ENCODE measurements at regions not wholly inside any gene's neighbourhood (a gene's known extent, or its start where the extent isn't known, plus 50 kb on each side); places are given as distances from the start of the nearest gene placed in this dataset.
A peak's percentile ranks its signal among the peaks of the same experiment; 100 is the strongest.

DNA sequence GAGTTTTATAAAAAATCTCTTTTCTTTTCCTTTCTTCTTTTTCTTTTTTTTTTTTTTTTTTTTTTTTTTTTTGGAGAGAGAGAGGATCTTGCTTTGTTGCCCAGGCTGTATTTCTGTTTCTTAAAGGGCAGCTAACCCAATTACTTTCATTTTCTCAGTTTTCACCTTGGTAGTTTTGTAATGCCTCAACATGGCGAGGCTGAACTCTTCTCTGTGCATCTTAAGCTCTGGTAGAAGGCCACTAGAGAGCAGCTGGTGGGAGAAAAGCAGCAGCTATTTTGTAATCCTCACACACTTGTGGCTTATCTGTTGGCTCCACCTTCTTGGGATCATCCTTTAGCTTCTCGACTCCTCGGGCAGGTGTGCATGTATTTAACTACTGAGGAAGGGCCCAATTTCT lies 152.2 kb upstream of the MEIS2 start:
- no peak overlapping the region for H3K4me3 ChIP-seq (ENCODE audit: insufficient read depth in 1 of 2, low read depth in 1 of 2, low read length in 2 of 2)
- no peak overlapping the region for H3K18ac ChIP-seq (ENCODE audit: low read depth in 1 of 2, low read length in 2 of 2)
- H2AK5ac ChIP-seq (ENCODE audit: low read length, severe bottlenecking): no peak overlapping the region
- H3K14ac ChIP-seq (ENCODE audit: low read length in 2 of 2): no peak overlapping the region
- H2BK15ac ChIP-seq (ENCODE audit: low read depth, poor library complexity, severe bottlenecking): no peak overlapping the region
- no peak overlapping the region for H3K4ac ChIP-seq (ENCODE audit: low read depth in 1 of 2, low read length in 2 of 2)
- H2AFZ ChIP-seq (ENCODE audit: low read depth, low read length): no peak overlapping the region
- no peak overlapping the region for H4K91ac ChIP-seq (ENCODE audit: low read length)
- H3K27ac ChIP-seq (ENCODE audit: low read length, poor library complexity, severe bottlenecking): no peak overlapping the region
- H2BK120ac ChIP-seq (ENCODE audit: low read depth, low read length): no peak overlapping the region
- DNase-seq: no peak
- H3K9me3 ChIP-seq (ENCODE audit: control insufficient read depth, low read length): no peaks in the 10 kb centered on the region
- no peaks in the 10 kb centered on the region for H3K79me1 ChIP-seq (replicated peaks; ENCODE audit: low read length, poor library complexity, severe bottlenecking)
- H4K8ac ChIP-seq (ENCODE audit: low read length): no peak overlapping the region
- no peak overlapping the region for H2BK5ac ChIP-seq (ENCODE audit: low read depth, low read length, poor library complexity, severe bottlenecking)
- no peak overlapping the region for H3K23ac ChIP-seq (ENCODE audit: low read length in 2 of 2)
- H3K36me3 ChIP-seq (ENCODE audit: control insufficient read depth in 1 of 2, insufficient read depth in 2 of 2, low read depth in 1 of 2, low read length in 2 of 2): no peaks in the 10 kb centered on the region
- no peaks in the 10 kb centered on the region for H3K27me3 ChIP-seq (ENCODE audit: control insufficient read depth in 1 of 2, insufficient read depth in 1 of 2, low read length in 2 of 2)
- H3K9ac ChIP-seq (ENCODE audit: low read length): no peak overlapping the region
- H3K4me2 ChIP-seq (ENCODE audit: low read length, poor library complexity, severe bottlenecking): no peak overlapping the region
- H2BK12ac ChIP-seq (ENCODE audit: low read length in 2 of 2): no peak overlapping the region
- H3K4me1 ChIP-seq (ENCODE audit: control insufficient read depth, insufficient read depth, low read depth, low read length): peaks cover 1% of the 10 kb centered on the region
- 63% methylated on average over 3 of the region's 3 CpGs for WGBS

GRCh38 chr15:37253877-37254276 lies 153.5 kb upstream of the MEIS2 start:
- no peak overlapping the region for H3K4ac ChIP-seq (ENCODE audit: low read depth in 1 of 2, low read length in 2 of 2)
- no peak overlapping the region for H3K14ac ChIP-seq (ENCODE audit: low read length in 2 of 2)
- peaks cover 1% of the 10 kb centered on the region for H3K4me1 ChIP-seq (ENCODE audit: control insufficient read depth, insufficient read depth, low read depth, low read length)
- no peaks in the 10 kb centered on the region for H3K27me3 ChIP-seq (ENCODE audit: control insufficient read depth in 1 of 2, insufficient read depth in 1 of 2, low read length in 2 of 2)
- no peak overlapping the region for H2BK120ac ChIP-seq (ENCODE audit: low read depth, low read length)
- no peaks in the 10 kb centered on the region for H3K36me3 ChIP-seq (ENCODE audit: control insufficient read depth in 1 of 2, insufficient read depth in 2 of 2, low read depth in 1 of 2, low read length in 2 of 2)
- H4K91ac ChIP-seq (ENCODE audit: low read length): no peak overlapping the region
- no peaks in the 10 kb centered on the region for H3K9me3 ChIP-seq (ENCODE audit: control insufficient read depth, low read length)
- 86% methylated on average over 5 of the region's 7 CpGs for WGBS
- no peak overlapping the region for H3K4me2 ChIP-seq (ENCODE audit: low read length, poor library complexity, severe bottlenecking)
- H2BK15ac ChIP-seq (ENCODE audit: low read depth, poor library complexity, severe bottlenecking): no peak overlapping the region
- H3K27ac ChIP-seq (ENCODE audit: low read length, poor library complexity, severe bottlenecking): no peak overlapping the region
- no peak overlapping the region for H3K18ac ChIP-seq (ENCODE audit: low read depth in 1 of 2, low read length in 2 of 2)
- H3K23ac ChIP-seq (ENCODE audit: low read length in 2 of 2): no peak overlapping the region
- H3K9ac ChIP-seq (ENCODE audit: low read length): no peak overlapping the region
- no peak overlapping the region for H2AFZ ChIP-seq (ENCODE audit: low read depth, low read length)
- H2AK5ac ChIP-seq (ENCODE audit: low read length, severe bottlenecking): no peak overlapping the region
- H3K4me3 ChIP-seq (ENCODE audit: insufficient read depth in 1 of 2, low read depth in 1 of 2, low read length in 2 of 2): no peak overlapping the region
- H2BK5ac ChIP-seq (ENCODE audit: low read depth, low read length, poor library complexity, severe bottlenecking): no peak overlapping the region
- H3K79me1 ChIP-seq (replicated peaks; ENCODE audit: low read length, poor library complexity, severe bottlenecking): no peaks in the 10 kb centered on the region
- H4K8ac ChIP-seq (ENCODE audit: low read length): no peak overlapping the region
- peak; percentile 4 for DNase-seq
- H2BK12ac ChIP-seq (ENCODE audit: low read length in 2 of 2): no peak overlapping the region

GRCh38 chr15:37260255-37260654 lies 159.9 kb upstream of the MEIS2 start:
- no peak overlapping the region for H2BK120ac ChIP-seq (ENCODE audit: low read depth, low read length)
- no peak overlapping the region for H3K4ac ChIP-seq (ENCODE audit: low read depth in 1 of 2, low read length in 2 of 2)
- H3K79me1 ChIP-seq (replicated peaks; ENCODE audit: low read length, poor library complexity, severe bottlenecking): no peaks in the 10 kb centered on the region
- H3K4me3 ChIP-seq (ENCODE audit: insufficient read depth in 1 of 2, low read depth in 1 of 2, low read length in 2 of 2): no peak overlapping the region
- no peaks in the 10 kb centered on the region for H3K27me3 ChIP-seq (ENCODE audit: control insufficient read depth in 1 of 2, insufficient read depth in 1 of 2, low read length in 2 of 2)
- no peaks in the 10 kb centered on the region for H3K4me1 ChIP-seq (ENCODE audit: control insufficient read depth, insufficient read depth, low read depth, low read length)
- H4K8ac ChIP-seq (ENCODE audit: low read length): no peak overlapping the region
- H2BK15ac ChIP-seq (ENCODE audit: low read depth, poor library complexity, severe bottlenecking): no peak overlapping the region
- H2BK12ac ChIP-seq (ENCODE audit: low read length in 2 of 2): no peak overlapping the region
- no peaks in the 10 kb centered on the region for H3K9me3 ChIP-seq (ENCODE audit: control insufficient read depth, low read length)
- DNase-seq: no peak
- H2AK5ac ChIP-seq (ENCODE audit: low read length, severe bottlenecking): no peak overlapping the region
- H2AFZ ChIP-seq (ENCODE audit: low read depth, low read length): no peak overlapping the region
- no peaks in the 10 kb centered on the region for H3K36me3 ChIP-seq (ENCODE audit: control insufficient read depth in 1 of 2, insufficient read depth in 2 of 2, low read depth in 1 of 2, low read length in 2 of 2)
- H3K18ac ChIP-seq (ENCODE audit: low read depth in 1 of 2, low read length in 2 of 2): no peak overlapping the region
- H4K91ac ChIP-seq (ENCODE audit: low read length): no peak overlapping the region
- H3K14ac ChIP-seq (ENCODE audit: low read length in 2 of 2): no peak overlapping the region
- H3K4me2 ChIP-seq (ENCODE audit: low read length, poor library complexity, severe bottlenecking): no peak overlapping the region
- H3K27ac ChIP-seq (ENCODE audit: low read length, poor library complexity, severe bottlenecking): no peak overlapping the region
- H3K23ac ChIP-seq (ENCODE audit: low read length in 2 of 2): no peak overlapping the region
- no peak overlapping the region for H2BK5ac ChIP-seq (ENCODE audit: low read depth, low read length, poor library complexity, severe bottlenecking)
- H3K9ac ChIP-seq (ENCODE audit: low read length): no peak overlapping the region

DNA sequence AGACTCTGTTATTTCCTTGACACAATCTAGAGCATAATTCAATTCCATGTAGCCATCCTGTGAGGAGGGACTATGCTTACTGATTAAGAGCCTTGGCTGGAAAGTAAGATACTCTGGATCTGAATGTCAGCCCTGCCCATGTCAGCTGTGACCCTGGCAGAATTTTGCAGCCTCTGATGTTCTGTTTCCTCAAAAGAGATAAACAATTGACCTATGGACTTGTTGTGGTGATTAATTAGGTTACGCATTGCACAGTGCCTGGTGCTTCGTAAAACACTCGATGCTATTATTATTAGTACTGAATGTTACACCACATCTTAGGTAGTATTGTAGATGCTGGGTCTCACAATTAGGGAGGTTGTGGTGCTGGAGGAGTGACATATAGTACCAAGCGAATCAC lies 161.3 kb upstream of the MEIS2 start:
- no peak overlapping the region for H2BK15ac ChIP-seq (ENCODE audit: low read depth, poor library complexity, severe bottlenecking)
- no peak overlapping the region for H3K4me2 ChIP-seq (ENCODE audit: low read length, poor library complexity, severe bottlenecking)
- H3K23ac ChIP-seq (ENCODE audit: low read length in 2 of 2): no peak overlapping the region
- H3K79me1 ChIP-seq (replicated peaks; ENCODE audit: low read length, poor library complexity, severe bottlenecking): no peaks in the 10 kb centered on the region
- DNase-seq: no peak
- no peaks in the 10 kb centered on the region for H3K27me3 ChIP-seq (ENCODE audit: control insufficient read depth in 1 of 2, insufficient read depth in 1 of 2, low read length in 2 of 2)
- no peak overlapping the region for H3K18ac ChIP-seq (ENCODE audit: low read depth in 1 of 2, low read length in 2 of 2)
- no peak overlapping the region for H2AK5ac ChIP-seq (ENCODE audit: low read length, severe bottlenecking)
- no peak overlapping the region for H2BK12ac ChIP-seq (ENCODE audit: low read length in 2 of 2)
- no peaks in the 10 kb centered on the region for H3K4me1 ChIP-seq (ENCODE audit: control insufficient read depth, insufficient read depth, low read depth, low read length)
- H2AFZ ChIP-seq (ENCODE audit: low read depth, low read length): no peak overlapping the region
- no peak overlapping the region for H4K91ac ChIP-seq (ENCODE audit: low read length)
- H2BK120ac ChIP-seq (ENCODE audit: low read depth, low read length): no peak overlapping the region
- H3K9me3 ChIP-seq (ENCODE audit: control insufficient read depth, low read length): no peaks in the 10 kb centered on the region
- WGBS: 94% methylated on average over 3 of the region's 4 CpGs
- H3K4me3 ChIP-seq (ENCODE audit: insufficient read depth in 1 of 2, low read depth in 1 of 2, low read length in 2 of 2): no peak overlapping the region
- no peak overlapping the region for H3K14ac ChIP-seq (ENCODE audit: low read length in 2 of 2)
- no peak overlapping the region for H2BK5ac ChIP-seq (ENCODE audit: low read depth, low read length, poor library complexity, severe bottlenecking)
- H3K36me3 ChIP-seq (ENCODE audit: control insufficient read depth in 1 of 2, insufficient read depth in 2 of 2, low read depth in 1 of 2, low read length in 2 of 2): no peaks in the 10 kb centered on the region
- H3K9ac ChIP-seq (ENCODE audit: low read length): no peak overlapping the region
- no peak overlapping the region for H3K27ac ChIP-seq (ENCODE audit: low read length, poor library complexity, severe bottlenecking)
- no peak overlapping the region for H4K8ac ChIP-seq (ENCODE audit: low read length)
- no peak overlapping the region for H3K4ac ChIP-seq (ENCODE audit: low read depth in 1 of 2, low read length in 2 of 2)

Data from mesenchymal stem cell (in vitro differentiated cells and primary cell).